Nephron progenitor cell (in vitro differentiated cells): ENCODE measurements at regions not wholly inside any gene's neighbourhood (a gene's known extent, or its start where the extent isn't known, plus 50 kb on each side); places are given as distances from the start of the nearest gene placed in this dataset.

ENCODE experiments used
- DNase-seq: peaks from one replicate; pipeline ENCODE4 v3.0.0; 2021
- H3K27ac Mint-ChIP-seq: 2 replicates; pipeline ENCODE4 v1.8.0; 2021; ENCODE audit warnings: mild to moderate bottlenecking, moderate library complexity, mixed read lengths
- H3K27me3 Mint-ChIP-seq: 2 replicates; pipeline ENCODE4 v1.8.0; 2021; ENCODE audit warnings: mild to moderate bottlenecking, low read depth, mixed read lengths; ENCODE audit not compliant: poor library complexity
- H3K36me3 Mint-ChIP-seq: 2 replicates; pipeline ENCODE4 v1.8.0; 2021; ENCODE audit warnings: low read depth, mixed read lengths
- H3K4me1 Mint-ChIP-seq: 2 replicates; pipeline ENCODE4 v1.8.0; 2021; ENCODE audit warnings: mixed read lengths
- H3K4me3 Mint-ChIP-seq: 2 replicates; pipeline ENCODE4 v1.8.0; 2021; ENCODE audit warnings: mild to moderate bottlenecking, moderate library complexity, mixed read lengths
- H3K9me3 Mint-ChIP-seq: 2 replicates; pipeline ENCODE4 v1.8.0; 2021; ENCODE audit warnings: mild to moderate bottlenecking, moderate library complexity, mixed read lengths
- TF ChIP-seq, protein P1 (sequence below): fragments of 200-600 bp; sonication (generic); IDR thresholded peaks from 2 replicates; pipeline ENCODE4 v1.5.0; 2021; ENCODE audit warnings: antibody characterized with exemption

GRCh38 chr7:17041324-17041723 lies 159.5 kb upstream of the AGR3 start:
- Mint-ChIP-seq H3K9me3 (no peaks in the 10 kb centered on the region), H3K27ac (no peak overlapping the region), H3K4me1 (no peaks in the 10 kb centered on the region), H3K36me3 (no peaks in the 10 kb centered on the region), H3K4me3 (no peak overlapping the region), H3K27me3 (peaks cover 5% of the 10 kb centered on the region)
- no peak for DNase-seq
- TF ChIP-seq, protein P1, sequence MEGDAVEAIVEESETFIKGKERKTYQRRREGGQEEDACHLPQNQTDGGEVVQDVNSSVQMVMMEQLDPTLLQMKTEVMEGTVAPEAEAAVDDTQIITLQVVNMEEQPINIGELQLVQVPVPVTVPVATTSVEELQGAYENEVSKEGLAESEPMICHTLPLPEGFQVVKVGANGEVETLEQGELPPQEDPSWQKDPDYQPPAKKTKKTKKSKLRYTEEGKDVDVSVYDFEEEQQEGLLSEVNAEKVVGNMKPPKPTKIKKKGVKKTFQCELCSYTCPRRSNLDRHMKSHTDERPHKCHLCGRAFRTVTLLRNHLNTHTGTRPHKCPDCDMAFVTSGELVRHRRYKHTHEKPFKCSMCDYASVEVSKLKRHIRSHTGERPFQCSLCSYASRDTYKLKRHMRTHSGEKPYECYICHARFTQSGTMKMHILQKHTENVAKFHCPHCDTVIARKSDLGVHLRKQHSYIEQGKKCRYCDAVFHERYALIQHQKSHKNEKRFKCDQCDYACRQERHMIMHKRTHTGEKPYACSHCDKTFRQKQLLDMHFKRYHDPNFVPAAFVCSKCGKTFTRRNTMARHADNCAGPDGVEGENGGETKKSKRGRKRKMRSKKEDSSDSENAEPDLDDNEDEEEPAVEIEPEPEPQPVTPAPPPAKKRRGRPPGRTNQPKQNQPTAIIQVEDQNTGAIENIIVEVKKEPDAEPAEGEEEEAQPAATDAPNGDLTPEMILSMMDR, result no peak

DNA sequence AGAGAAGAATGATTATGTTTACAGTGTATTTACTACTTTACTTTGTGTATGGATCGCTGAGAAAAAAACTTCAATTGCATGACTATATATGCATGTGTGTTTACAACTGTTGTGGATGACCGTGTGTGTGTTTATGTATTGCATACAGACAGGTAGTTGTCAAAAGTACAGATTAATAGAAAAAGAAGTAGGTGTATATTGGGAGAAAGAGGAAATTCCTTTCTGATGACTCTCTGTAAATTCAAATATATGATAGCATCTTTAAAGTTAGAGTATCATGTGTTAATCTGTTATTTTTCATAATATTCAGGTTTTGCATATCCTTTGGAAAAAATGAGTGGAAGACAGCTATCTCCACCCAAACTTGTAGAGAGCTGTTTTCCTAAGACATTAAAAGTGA lies 160.4 kb upstream of the AGR3 start:
- H3K36me3 Mint-ChIP-seq, result no peaks in the 10 kb centered on the region
- H3K4me3 Mint-ChIP-seq, result no peak overlapping the region
- no peak for DNase-seq
- TF ChIP-seq, protein P1, result no peak
- H3K27ac Mint-ChIP-seq, result no peak overlapping the region
- no peaks in the 10 kb centered on the region for H3K4me1 Mint-ChIP-seq
- H3K9me3 Mint-ChIP-seq, result no peaks in the 10 kb centered on the region
- peaks cover 5% of the 10 kb centered on the region for H3K27me3 Mint-ChIP-seq

GRCh38 chr7:17043012-17043877 lies 161.5 kb upstream of the AGR3 start:
- H3K27ac Mint-ChIP-seq, result no peak overlapping the region
- no peaks in the 10 kb centered on the region for H3K4me1 Mint-ChIP-seq
- no peak overlapping the region for H3K4me3 Mint-ChIP-seq
- H3K9me3 Mint-ChIP-seq, result no peaks in the 10 kb centered on the region
- peaks cover 5% of the 10 kb centered on the region for H3K27me3 Mint-ChIP-seq
- no peaks in the 10 kb centered on the region for H3K36me3 Mint-ChIP-seq
- TF ChIP-seq, protein P1, result no peak
- DNase-seq, result no peak

DNA sequence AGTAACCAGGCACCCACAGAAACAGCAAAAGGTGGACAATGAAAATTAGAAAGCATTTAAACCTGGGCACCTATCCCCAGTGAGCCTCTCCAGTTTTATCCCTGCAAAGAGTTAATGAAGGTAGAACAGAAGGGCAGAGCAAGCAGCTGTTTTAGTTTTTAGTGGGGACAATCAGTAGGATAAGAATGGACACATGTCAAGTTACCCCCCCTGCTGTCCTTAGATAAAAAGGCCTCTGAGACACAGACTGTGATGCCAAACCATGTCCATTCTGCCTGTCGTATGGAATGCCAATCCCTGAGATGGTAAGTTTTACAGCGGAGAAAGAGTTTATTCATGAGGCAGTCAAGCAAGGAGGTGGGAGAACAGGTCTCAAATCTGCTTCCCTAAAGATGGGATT lies 162.6 kb upstream of the AGR3 start:
- H3K4me1 Mint-ChIP-seq, result no peaks in the 10 kb centered on the region
- TF ChIP-seq, protein P1, result no peak
- no peak for DNase-seq
- no peaks in the 10 kb centered on the region for H3K9me3 Mint-ChIP-seq
- peaks cover 5% of the 10 kb centered on the region for H3K27me3 Mint-ChIP-seq
- H3K27ac Mint-ChIP-seq, result no peak overlapping the region
- H3K4me3 Mint-ChIP-seq, result no peak overlapping the region
- no peaks in the 10 kb centered on the region for H3K36me3 Mint-ChIP-seq

DNA sequence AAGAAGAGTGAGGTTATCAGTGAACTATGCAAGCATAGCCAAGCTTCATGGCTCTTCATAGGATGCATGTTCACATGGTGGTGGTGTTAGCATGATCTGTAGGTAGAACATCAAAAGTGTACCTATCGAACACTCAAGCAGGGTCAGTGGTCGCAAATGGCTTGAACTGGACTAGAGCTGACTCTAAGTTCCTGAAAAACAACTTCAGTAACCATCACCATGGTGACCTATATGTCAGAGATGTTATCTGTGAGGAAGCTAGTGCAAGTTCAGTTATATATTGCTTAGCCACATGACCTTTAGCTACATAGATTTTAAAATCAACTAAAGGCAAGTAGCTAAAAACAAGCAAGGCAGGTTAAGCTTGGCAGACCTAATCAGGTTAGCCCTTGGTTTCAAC lies 163.1 kb upstream of the AGR3 start:
- H3K4me3 Mint-ChIP-seq, result no peak overlapping the region
- TF ChIP-seq, protein P1, result no peak
- DNase-seq, result no peak
- no peaks in the 10 kb centered on the region for H3K36me3 Mint-ChIP-seq
- no peaks in the 10 kb centered on the region for H3K4me1 Mint-ChIP-seq
- peaks cover 5% of the 10 kb centered on the region for H3K27me3 Mint-ChIP-seq
- H3K9me3 Mint-ChIP-seq, result no peaks in the 10 kb centered on the region
- H3K27ac Mint-ChIP-seq, result no peak overlapping the region

GRCh38 chr7:17046259-17046658 lies 164.5 kb upstream of the AGR3 start:
- Mint-ChIP-seq H3K27me3 (peaks cover 5% of the 10 kb centered on the region), H3K4me3 (no peak overlapping the region), H3K9me3 (no peaks in the 10 kb centered on the region), H3K4me1 (no peaks in the 10 kb centered on the region), H3K27ac (no peak overlapping the region), H3K36me3 (no peaks in the 10 kb centered on the region)
- DNase-seq, result no peak
- TF ChIP-seq, protein P1, result no peak
